T follicular helper cell (primary cell): ENCODE measurements at regions not wholly inside any gene's neighbourhood (a gene's known extent, or its start where the extent isn't known, plus 50 kb on each side); places are given as distances from the start of the nearest gene placed in this dataset.

Source experiments
- DNase-seq: peaks from one replicate; pipeline ENCODE4 v3.0.0-alpha.2; 2020; ENCODE audit warnings: low read depth

DNA sequence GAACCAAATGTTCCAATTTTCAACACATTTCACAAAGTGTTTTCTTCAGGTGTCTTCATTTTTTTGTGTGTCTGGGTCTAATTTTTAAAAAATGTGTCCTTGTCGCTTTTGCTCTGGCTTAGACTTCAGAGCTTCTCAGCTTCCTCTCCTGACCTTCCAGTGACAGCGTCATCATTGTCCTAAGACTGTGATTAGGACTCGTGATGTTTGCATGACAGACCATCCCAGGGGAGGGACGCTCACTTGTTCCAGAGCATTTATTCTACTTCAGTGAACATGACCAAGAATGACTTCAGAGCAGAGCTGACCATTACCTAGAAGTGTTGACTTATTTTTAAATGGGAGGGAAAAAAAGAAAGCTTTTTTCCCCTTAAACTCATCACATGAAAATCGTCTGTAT, 591.9 kb downstream of the IRS1 start:
- DNase-seq = no peak

- no peak for DNase-seq
Observed at GRCh38 chr2:226199555-226199954, 600.1 kb downstream of the IRS1 start.

DNA sequence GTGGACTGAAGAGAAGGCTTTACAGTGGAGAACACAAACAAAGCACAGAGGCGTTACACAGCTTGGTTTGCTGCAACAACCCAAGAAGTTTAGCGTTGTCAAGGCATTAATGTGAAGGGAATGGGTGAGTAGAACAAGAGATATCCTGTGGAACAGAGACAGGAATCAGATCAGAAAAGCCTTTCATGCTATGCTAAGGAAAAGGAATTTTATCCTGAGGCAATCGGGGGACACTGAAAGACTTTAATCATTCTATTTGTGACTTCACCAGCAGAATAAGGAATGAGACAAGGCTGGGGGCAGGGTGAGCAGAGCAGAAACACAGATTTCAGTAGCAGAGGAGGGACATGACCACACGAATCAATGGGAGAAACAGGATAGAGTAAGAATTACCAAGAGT, 600.7 kb downstream of the IRS1 start:
- no peak for DNase-seq

GRCh38 chr2:226190479-226191252, 609.0 kb downstream of the IRS1 start:
- no peak for DNase-seq

GRCh38 chr2:226189061-226189460, 610.6 kb downstream of the IRS1 start:
- no peak for DNase-seq

- no peak for DNase-seq
Observed at GRCh38 chr2:226187616-226188015, 612.0 kb downstream of the IRS1 start.

DNA sequence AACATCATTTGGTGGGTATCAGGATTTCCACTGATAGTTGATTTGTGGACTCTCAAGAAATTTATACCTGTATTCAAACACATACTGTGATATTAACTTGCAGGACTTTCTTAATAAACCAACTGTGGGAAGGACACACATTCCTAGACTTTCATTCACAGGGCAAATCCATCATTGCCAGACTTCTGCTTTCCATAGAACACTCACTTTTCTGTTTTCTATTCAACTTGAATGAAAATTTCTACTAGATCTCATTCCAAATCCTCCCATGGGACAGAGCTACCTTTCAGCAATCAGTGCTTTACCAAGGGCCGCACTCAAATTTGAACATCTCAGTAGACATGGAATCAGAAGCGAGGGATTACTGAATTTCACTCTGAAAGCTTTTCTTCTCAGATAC, 612.5 kb downstream of the IRS1 start:
- DNase-seq = no peak

- no peak for DNase-seq
Observed at GRCh38 chr2:226185616-226186211, 613.9 kb downstream of the IRS1 start.

GRCh38 chr2:226184940-226185615, 614.5 kb downstream of the IRS1 start:
- no peak for DNase-seq

DNA sequence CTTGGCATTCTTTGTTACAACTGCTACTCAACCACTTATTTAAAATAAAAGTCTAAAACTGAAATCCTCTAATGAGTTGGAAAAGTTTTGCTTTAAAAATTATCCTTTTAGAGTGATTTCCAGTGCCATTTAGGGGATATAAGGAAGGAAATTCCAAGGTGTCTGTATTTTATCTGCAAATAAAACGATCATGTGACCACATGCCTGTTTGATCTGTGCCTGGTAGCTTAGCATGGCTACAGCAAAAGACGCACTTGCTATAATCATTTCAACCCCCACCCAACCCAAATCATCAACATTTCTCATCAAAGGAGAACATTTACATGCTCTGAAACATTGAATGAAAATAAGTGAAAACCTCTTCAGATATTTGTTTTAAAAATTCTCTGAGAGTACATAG, 615.1 kb downstream of the IRS1 start:
- no peak for DNase-seq

DNA sequence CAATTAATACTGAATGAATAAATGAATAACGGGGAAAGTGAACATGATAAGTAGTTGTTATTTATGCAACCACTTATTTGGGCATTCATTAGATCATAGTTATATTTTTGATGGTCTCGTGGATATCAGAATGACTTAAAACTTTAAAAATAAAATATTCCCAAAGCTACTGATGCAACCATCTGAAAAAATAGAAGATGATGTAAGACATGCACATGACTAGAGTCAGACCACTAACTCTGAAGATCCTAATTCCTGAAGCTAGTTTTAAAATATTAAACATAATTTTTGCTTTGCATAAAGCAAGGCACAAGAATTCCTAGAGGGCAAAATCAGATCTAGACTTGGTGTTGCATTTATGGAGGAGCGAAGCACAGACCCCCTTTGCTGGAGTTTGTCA, 616.1 kb downstream of the IRS1 start:
- DNase-seq = no peak

DNA sequence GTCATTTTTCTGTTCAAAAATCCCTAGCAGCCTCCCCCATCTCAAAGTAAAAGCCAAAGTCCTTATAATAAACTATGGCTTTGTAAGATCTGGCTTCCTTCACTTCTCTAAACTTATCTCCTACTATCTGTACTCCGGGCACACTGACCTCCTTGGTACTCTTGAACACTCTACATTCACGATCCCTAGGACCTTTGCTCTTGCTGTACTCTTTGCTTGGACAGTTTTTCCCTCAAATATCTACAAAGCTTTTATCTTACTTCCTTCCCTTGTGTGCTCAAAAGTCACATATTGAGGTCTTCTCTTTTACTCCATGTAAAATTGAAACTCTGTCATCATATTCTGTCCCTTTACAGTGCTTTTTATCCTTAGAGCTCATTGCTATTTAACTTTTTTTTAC, 616.6 kb downstream of the IRS1 start:
- DNase-seq = no peak

GRCh38 chr2:226181909-226182308, 617.7 kb downstream of the IRS1 start:
- no peak for DNase-seq

- DNase-seq = no peak
Observed at GRCh38 chr2:226180281-226180884, 619.2 kb downstream of the IRS1 start.

DNA sequence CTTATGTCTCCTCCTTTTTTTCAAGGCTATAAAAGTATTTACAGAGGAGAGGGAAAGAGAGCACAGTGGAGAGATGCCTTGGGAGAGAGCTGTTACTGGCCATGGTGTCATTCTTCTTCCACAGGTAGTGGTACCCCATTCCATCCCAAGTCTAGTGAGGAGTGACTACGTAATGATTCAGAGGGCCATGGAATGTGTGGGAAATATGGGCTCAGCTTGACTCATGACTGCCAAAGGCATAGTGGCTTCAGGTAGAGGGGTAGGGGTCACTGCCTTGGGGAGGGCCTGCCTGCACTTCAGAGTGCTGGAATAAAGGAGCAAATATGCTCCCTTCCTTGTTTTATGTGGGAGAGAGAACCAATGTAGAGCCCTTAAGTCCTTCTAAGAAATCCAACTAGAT, 620.6 kb downstream of the IRS1 start:
- no peak for DNase-seq

- no peak for DNase-seq
Observed at GRCh38 chr2:226176283-226176984, 623.2 kb downstream of the IRS1 start.

- no peak for DNase-seq
Observed at GRCh38 chr2:226174390-226174789, 625.2 kb downstream of the IRS1 start.

DNA sequence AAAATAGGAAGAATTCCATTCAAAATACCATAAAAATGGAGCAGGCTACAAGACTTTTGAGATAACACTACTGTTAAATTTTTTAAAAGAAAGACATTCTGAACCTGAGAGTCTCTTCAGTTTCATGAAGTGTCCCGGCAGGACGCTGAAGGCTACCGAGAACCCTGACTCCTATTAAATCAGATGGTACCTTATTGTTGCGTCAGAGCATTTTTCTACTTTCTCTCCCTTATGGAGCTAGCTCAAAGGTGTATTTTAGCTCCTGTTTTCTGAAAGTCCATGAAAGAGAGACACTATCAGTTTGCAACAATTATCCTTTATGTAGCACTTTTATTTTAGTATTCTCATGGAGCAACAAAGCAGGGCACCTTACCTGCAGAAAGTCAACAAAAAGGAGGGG, 626.7 kb downstream of the IRS1 start:
- no peak for DNase-seq

DNA sequence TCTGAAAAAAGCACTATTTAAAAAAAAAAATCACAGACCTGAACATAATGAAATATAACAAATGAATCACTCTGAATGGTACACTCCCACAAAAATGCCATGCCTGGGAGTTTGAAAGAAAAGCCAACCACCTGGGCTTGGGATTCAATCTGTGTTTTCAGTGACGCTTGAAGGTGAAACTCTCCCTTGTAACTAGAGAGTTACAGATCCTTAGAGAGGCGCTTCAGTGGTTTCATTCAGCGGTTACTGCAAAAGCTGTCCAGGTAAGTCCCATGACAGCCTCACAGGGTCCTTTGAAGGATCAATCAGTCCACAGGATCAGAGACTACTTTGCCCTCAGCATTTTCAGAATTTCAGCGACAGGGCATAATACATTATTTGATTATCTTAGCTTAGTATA, 627.3 kb downstream of the IRS1 start:
- no peak for DNase-seq

DNA sequence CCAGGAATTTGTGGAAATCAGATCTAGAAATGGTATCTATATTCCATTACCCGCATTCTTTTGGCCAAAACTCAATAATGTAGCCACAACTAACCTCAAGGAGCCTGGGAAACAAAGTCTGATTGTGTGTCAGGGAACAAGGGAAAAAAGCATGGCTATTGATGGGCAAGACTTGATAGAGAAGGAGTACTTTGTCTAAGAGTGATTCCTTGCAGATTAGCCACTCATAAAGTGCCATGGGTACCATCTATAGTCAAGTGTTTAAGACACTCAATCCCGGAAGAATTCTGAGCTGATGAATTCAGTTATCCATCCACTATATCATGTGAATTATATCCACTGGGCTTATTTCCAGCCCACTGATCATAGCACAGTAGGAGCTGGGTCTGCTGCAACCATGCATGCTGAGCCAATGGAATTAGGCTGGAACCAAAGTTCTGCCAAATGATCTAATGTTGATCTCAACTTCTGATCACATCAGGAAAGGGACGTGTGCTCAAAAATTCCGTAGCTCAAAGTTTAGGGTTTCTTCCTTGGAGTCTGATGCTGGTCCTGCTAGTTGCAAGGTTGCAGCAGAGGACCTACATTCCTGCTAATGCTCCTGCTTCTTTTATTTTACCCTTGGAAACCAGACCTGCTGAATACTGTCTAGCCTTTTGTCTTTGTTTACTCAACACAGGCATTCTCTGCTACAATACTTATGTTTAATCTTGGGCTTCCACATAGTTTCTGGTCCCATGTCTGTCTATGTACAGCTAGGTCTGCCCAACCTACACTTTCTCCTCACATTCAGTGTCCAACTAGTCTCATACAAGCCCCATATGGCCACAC, 629.7 kb downstream of the IRS1 start:
- no peak for DNase-seq

GRCh38 chr2:226168496-226169160, 631.0 kb downstream of the IRS1 start:
- DNase-seq = no peak
